ELF-1 (cell line): ENCODE measurements at regions not wholly inside any gene's neighbourhood (a gene's known extent, or its start where the extent isn't known, plus 50 kb on each side); places are given as distances from the start of the nearest gene placed in this dataset.
"Not testable (repeated sequence)": the region's sequence is repeated elsewhere in the genome, so short reads cannot be mapped to it uniquely, and the experiment has no call there.

ENCODE experiments used
- DNase-seq: peaks from one replicate; pipeline ENCODE4 v3.0.0-alpha.2; 2016; ENCODE audit warnings: low read depth, low spot score

- no peak for DNase-seq
Observed at GRCh38 chr11:24373516-24373915, 123.3 kb upstream of the LUZP2 start.

GRCh38 chr11:24375351-24375750 lies 121.5 kb upstream of the LUZP2 start:
- DNase-seq, result peak; percentile 27

GRCh38 chr11:24375931-24376330 lies 120.9 kb upstream of the LUZP2 start:
- no peak for DNase-seq

DNA sequence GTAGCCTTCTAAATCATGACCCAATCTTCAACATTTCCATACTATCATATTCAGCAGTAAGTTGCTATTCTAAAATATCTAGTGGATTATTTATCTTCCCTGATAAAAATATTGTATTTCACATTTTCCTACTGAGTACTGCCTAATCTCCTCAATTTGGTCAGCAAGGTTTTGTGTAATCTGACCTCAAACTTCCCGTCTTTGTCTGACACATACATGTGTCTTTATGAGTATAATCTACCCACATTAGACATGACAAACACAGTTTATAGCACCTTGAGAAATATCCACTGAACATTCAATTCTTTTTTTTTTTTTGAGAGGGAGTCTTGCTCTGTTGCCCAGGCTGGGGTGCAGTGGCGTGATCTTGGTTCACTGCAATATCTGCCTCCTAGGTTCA lies 113.7 kb upstream of the LUZP2 start:
- no peak for DNase-seq

DNA sequence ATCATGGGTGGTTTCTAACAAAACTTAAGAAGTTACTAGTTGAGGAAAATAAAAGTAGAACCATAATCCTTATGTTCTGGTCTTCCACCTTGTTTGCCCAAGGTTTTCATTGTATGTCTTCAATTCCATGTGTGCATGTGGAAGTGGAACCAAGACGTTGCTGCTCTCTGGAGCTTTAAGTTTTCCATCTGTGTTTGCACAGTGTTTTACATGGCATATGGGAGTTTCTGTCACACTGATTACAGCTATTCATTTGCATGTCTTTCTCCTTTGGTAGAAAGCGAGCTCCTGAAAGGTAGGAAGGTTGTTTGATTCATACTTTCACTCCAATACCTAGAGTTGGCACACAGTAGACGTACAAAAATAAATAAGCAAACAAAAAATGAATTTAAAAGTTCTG lies 112.6 kb upstream of the LUZP2 start:
- DNase-seq, result no peak

GRCh38 chr11:24386546-24387397 lies 110.1 kb upstream of the LUZP2 start:
- peak; percentile 21 for DNase-seq

- no peak for DNase-seq
Observed at GRCh38 chr11:24389575-24389974, 107.3 kb upstream of the LUZP2 start.

- no peak for DNase-seq
Observed at GRCh38 chr11:24390016-24390415, 106.8 kb upstream of the LUZP2 start.

DNA sequence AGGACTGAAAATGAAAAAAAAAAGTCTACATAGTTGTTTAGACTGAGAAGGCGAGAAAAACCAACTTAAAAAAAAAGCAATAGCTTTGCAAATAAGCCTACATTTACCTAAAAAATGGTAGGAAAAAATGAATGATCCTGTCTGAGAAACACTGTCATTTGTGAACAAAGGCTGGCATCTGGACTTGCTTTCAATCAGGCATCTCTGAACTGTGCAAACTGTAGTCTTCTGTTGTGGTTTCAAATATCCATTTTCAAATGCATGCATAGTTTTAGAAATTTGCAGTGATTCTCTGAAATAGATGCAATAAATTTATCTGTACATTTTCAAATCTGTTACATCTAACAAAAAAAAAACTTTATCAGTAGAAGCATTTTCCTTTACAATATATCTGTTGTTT lies 106.1 kb upstream of the LUZP2 start:
- no peak for DNase-seq

DNA sequence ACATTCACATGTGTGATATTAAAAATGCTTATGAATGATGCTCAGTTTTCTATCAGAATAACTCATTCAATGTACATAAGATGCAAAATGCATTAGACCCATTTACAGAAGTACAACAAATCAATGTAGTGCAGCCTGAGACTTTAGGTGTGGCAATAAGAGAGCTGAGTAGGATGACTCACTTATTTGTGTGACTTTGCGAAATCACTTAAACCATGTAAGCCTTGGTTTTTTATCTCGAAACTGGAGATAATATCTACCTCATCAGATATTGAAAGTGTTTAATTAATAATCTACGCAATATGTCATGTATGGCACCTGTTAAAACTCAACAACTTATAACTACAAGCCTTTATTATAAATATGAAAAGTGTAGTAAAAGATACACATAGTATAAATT lies 105.7 kb upstream of the LUZP2 start:
- DNase-seq, result no peak

GRCh38 chr11:24400059-24400665 lies 96.7 kb upstream of the LUZP2 start:
- no peak for DNase-seq

GRCh38 chr11:24406389-24406788 lies 90.5 kb upstream of the LUZP2 start:
- no peak for DNase-seq

DNA sequence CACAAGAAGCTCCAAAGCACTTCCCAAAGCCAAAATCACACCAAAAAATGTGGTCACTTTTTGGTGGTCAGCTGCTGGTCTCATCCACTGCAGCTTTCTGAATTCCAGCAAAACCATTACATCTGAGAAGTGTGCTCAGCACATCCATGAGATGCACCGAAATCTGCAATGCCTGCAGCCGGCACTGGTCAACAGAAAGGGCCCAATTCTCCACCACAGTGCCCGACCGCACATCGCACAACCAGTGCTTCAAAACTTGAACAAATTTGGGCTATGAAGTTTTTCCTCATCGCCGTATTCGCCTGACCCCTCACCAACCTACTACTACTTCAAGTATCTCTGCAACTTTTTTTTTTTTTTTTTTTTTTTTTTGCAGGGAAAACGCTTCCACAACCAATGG lies 89.9 kb upstream of the LUZP2 start:
- DNase-seq, result no peak

- DNase-seq, result no peak
Observed at GRCh38 chr11:24407733-24408132, 89.1 kb upstream of the LUZP2 start.

GRCh38 chr11:24408202-24408601 lies 88.7 kb upstream of the LUZP2 start:
- DNase-seq, result no peak

DNA sequence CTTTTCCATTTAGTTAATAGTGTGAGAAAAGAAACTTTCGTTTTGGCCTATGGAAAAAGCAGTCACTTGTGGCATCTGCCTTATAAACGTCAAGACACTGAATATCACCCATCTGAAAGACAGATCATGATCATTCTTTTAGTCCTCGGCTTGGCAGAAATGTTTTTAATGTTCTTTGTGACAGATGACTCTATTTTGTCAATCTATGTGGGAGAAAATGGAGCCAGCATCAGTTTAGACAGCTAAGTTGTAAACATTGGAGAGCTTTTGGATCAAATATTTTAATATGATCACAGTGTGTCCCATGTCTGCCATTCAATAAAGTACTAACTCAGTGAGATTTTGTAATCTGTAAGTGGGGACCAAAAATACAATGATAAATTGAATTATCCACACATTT lies 85.1 kb upstream of the LUZP2 start:
- no peak for DNase-seq

DNA sequence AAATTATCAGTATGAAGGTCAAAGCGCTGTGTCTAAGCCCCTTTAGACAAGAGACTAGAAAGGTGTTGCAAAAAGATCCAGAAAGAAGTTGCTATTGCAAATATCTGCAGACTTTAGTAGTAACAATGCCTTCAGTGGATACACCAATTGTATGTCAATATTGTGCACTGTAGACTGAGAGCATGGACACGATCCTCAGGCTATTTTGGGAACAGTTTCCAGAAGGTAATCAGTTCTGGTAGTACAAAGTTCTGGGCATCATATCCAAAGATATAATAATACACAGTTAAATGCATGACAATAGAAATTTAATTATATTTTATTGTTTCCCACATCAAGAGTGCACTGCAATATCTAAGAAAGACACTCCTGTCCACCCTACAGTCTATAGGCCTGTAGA lies 84.1 kb upstream of the LUZP2 start:
- no peak for DNase-seq

- no peak for DNase-seq
Observed at GRCh38 chr11:24413391-24413790, 83.5 kb upstream of the LUZP2 start.

- DNase-seq, result not testable (repeated sequence)
Observed at GRCh38 chr11:24415955-24416636, 80.8 kb upstream of the LUZP2 start.

DNA sequence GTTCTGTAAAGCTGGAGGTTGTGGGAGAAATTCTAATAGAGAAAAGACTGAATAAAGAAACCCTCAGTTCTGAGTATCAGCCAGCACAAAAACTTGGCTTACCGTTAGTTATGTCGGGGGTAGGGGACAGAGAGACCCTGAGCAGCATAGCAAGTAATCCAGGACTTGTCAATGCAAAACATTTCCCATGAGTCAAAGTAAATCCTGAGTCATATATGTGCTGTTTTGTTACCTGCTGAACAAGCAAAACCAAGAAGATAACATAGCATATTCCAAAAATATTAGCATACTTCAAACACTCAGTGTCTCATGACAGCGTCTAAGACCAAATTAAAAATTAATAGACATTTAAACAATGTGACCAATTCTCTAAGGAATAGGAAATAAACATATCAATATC lies 75.1 kb upstream of the LUZP2 start:
- no peak for DNase-seq

- DNase-seq, result no peak
Observed at GRCh38 chr11:24422376-24422775, 74.5 kb upstream of the LUZP2 start.

DNA sequence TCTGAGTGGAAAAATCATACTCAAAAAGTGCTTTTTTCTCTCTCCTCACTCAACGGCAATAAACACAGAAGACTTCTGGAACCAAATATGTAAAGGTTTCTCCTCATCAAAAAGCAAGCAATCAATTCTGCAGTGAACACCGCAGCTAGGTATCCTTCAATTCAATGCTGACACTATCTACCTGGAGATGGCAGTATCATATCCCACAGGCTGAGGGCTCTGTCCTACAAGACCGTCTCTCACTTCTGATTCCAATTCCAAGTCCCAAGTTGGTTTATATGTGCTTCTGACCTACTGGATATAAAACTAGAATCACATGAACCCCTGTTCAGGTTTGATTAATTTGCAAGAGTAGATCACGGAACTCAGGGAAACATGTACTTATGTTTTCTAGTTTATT lies 59.7 kb upstream of the LUZP2 start:
- no peak for DNase-seq
